ENCODE measurements at regions not wholly inside any gene's neighbourhood (a gene's known extent, or its start where the extent isn't known, plus 50 kb on each side); places are given as distances from the start of the nearest gene placed in this dataset.
"Not testable (repeated sequence)": the region's sequence is repeated elsewhere in the genome, so short reads cannot be mapped to it uniquely, and the experiment has no call there.

DNA sequence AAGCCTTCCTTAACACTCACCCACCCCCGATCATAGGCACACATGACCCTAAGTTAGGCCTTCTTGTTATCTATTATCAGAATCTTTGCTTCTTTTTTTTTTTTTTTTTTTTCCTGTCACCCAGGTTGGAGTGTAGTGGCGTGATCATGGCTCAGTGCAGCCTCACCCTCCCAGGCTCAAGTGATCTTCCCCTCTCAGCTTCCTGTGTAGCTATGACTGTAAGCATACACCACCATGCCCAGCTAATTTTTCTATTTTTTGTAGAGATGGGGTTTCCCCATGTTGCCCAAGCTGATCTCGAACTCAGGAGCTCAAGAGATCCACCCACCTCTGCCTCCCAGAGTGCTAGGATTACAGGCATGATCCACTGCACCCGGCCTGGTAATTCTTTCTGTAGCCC, 328.7 kb downstream of the NR4A2 start:
- no peak for DNase-seq

DNA sequence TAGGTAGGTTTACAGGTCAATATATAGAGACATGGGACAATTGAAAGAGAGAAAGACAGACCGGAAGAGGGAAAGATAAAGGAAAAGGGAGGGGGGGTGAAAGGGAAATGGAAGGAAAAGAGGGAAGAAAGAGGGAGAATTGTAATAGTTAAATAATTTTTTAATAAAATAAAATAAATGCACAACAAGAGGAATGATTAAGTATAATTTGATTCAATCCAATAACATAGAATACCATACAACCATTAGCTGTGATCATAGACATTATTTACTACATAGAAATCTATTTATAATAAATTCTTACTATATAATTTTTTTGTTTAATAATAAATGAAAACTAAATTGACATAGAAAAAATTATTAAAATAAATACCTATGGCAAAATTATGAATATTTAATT, 330.7 kb downstream of the NR4A2 start:
- no peak for DNase-seq

- no peak for DNase-seq
Observed at GRCh38 chr2:155997538-155997937, 335.0 kb downstream of the NR4A2 start.

DNA sequence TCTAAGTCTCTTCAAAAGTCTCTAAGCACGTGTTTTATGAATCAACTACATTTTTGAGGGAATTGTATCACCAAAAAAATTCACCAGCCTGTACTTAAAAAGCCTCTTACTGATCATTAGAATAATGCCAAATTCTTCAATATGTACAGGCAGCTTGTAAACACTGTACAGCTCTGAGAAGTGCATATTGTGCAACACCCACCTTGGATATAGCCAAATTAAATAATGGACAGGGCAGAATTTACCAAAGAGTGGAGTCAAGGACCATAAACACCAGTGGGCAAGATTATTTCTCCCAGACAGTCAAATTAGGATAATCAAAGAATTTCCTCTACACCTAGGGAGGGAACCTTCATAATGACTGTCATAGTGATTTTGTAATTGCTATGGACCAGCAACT, 338.2 kb downstream of the NR4A2 start:
- no peak for DNase-seq

GRCh38 chr2:155983845-155984244, 348.7 kb downstream of the NR4A2 start:
- no peak for DNase-seq

DNA sequence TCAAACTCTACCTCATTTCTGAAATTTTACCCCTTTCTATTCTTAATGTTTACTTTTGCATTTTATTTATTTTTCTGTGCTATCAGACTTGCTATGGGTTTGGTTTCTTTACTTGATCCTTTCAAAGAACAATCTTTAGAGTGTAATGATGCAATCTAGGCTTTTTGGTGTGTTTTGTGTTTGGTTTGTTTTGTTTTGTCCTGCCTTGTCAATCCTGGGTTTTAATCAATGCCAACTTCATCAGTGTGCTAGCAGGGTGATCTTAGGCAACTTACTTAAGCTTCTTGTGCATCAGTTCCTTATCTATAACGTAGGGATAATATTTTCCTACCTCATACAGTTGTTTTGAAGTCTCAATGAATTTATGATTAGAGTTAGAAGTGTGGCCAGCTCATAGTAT, 350.4 kb downstream of the NR4A2 start:
- DNase-seq = no peak

- peak; percentile 75 for DNase-seq
Observed at GRCh38 chr2:155980941-155981560, 351.5 kb downstream of the NR4A2 start.

DNA sequence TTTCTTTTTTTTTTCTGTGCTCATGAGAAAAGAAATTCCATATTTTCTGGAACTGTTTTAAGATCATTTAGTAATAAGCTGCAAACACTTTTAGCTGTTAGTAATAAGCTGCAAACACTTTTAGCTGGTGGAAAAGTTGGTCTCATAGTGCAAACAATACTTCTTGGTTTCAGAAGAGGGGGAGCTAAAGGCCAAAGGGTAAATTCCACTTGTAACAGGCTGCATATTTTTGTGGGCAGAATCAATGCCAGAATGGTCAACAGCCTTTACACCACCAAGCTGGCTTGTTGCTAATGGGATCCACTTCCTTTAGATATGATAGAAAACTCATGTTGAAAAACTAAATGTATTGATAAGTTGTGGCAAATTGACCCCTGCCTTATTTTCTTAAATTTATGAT, 356.8 kb downstream of the NR4A2 start:
- DNase-seq = no peak

DNA sequence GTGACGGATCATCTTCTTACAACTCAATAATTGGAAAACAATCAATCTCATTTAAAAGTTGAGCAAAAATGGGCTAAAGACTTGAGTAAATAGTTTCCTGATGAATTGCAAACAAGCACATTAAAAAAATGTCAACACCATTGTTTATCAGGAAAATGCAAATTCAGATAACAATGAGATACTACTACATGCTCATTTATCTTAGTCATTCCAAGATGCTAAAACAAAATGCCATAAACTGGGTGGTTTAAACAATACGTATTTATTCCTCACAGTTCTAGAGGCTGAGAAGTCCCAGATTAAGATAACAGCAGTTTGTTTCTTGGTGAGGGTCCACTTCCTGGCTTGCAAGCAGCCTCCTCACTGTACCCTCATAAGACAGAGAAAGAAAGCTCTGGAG, 359.6 kb downstream of the NR4A2 start:
- no peak for DNase-seq

DNA sequence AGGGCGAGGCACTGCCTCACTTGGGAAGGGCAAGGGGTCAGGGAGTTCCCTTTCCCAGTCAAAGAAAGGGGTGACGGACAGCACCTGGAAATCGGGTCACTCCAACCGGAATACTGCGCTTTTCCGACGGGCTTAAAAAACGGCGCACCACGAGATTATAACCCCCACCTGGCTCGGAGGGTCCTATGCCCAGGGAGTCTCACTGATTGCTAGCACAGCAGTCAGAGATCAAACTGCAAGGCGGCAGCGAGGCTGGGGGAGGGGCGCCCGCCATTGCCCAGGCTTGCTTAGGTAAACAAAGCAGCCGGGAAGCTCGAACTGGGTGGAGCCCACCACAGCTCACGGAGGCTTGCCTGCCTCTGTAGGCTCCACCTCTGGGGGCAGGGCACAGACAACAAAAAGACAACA, 366.5 kb downstream of the NR4A2 start:
- not testable (repeated sequence) for DNase-seq

- no peak for DNase-seq
Observed at GRCh38 chr2:155965415-155966063, 367.0 kb downstream of the NR4A2 start.

DNA sequence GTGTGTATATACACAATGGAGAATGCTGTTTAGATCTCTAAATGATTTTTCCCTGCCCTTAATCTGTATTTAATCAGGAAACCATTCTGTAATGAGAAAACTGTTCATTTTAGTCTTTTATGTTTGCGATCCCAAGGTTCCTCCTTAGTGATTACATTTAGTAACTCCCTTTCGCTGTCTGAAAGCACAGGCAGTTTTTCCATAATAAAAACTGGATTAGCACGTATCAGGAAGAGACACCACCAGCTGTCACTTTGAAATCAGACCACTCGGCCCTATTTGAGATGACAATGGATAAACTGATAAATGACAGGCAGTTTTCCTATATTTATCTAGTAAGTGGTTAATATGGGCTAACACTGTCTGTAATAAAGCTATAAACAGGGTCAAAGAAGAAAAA, 370.9 kb downstream of the NR4A2 start:
- no peak for DNase-seq

DNA sequence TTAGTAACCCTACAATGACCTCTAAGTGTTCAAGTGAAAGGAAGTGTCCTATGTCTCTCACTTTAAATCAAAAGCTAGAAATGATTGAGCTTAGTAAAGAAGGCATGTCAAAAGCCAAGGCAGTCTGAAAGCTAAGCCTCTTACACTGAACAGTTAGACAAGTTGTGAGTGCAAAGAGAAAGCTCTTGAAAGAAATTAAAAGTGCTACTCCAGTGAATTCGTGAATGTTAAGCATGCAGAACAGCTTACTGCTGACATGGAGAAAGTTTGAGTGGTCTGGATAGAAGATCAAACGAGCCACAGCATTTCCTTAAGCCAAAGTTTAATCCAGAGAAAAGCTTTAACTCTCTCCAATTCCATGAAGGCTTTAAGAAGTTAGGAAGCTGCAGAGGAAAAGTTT, 373.7 kb downstream of the NR4A2 start:
- no peak for DNase-seq

DNA sequence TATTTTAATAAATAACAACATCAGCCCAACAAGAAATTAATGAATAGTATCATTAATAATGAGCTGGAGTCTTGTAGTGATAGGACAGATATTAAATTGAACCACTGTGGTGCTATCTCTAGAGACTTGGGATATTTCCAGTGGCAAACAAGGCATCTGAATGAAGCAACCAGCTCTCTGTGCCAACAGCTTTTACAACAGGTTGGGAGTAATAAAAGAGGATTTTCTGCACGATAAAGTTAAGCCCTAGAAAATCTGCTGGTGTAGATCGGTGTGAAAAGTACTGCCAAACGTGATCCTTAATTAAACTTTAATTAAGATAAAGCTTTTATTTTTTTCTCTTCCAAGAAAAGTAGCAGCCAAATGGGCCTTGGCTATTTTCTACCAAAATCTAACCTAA, 385.5 kb downstream of the NR4A2 start:
- no peak for DNase-seq

DNA sequence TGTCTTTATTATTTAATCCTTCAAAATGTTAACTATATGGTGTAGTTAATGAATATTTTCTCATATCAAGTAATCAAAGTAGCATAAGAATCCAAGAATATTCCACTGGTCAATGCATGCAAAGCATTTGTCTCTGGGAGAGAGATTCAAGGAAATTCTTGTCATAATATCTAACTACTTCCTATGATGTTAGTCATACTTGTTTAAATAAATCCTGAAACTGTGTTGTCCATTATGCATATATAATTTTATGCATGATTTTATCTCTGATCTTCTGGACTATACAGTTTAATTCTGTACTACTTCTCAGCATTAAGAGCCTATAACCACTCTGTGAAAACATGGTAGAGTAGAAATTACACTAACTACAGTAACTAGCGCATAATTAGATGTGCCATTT, 388.3 kb downstream of the NR4A2 start:
- no peak for DNase-seq

DNA sequence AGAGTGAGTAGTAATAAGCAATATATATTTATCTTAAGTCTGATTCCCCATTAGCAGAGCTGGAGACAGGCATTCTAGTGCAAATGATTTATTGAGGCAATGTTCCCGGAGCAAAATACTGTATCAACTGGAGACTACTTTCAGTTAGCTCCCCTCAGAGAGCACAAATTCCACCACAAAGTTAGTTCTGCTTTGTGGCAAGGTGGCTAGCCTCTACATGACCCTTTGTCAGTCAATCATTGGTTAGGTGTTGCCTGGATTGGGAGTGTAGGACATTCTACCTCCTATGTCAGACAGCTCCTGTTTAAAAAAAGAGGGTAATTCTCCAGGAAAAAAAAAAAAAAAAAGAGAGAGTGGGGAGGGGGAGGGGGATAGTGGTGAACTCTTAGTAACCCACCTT, 402.2 kb downstream of the NR4A2 start:
- no peak for DNase-seq

DNA sequence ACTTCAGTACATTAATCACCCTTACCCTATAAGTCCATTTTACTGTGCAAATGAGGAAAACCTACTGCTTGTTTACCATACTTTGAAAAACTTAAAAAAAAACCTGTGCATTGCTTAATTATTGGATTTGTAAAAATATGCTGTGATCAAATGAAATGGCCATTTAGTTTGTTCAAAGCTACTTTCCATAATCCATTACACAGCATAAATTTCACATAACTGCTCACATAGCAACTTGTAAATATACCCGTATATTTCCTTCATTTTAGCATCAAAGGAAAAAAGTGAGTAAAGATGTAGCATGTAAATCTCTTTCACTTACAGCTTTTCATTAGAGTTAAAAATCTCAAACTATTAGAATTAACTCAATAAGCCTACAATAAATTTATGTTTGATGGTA, 415.1 kb downstream of the NR4A2 start:
- DNase-seq = no peak

DNA sequence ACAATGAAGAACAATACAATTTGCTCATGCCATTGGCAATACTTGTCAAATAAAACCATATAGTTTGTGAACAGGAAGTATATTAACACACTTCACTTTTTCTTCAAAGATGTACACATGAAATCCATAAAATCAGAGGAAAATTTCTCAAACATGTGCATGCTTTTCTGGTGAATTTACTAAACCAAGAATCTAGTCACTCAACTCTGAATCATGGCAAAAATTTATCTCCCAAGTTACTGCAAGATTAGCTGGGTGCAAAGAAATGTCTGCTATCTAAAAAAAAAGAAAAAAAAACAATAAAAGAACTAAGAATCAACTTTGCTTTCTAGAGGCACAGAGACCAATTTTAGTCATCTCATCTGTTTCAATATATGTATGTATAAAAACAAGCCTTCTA, 419.2 kb downstream of the NR4A2 start:
- no peak for DNase-seq

DNA sequence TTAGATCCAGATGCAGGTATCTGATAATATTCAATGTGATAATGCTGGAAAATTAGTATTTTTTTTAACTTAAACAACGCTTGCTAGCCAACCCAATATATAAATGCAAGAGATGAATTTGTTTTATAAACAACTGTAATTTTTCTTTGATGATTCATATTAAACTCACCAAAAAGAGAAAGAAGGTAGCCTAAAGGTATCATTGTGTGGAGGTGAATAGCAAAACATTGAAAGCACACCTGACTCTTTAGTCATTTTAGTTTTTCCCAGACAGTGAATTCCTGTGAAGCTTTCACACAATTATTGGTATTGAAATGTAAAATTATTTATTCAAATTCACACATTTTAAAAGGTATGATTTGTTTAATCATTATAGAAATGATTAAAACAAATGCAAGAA, 424.0 kb downstream of the NR4A2 start:
- DNase-seq = no peak

- DNase-seq = no peak
Observed at GRCh38 chr2:155907211-155907610, 425.3 kb downstream of the NR4A2 start.

DNA sequence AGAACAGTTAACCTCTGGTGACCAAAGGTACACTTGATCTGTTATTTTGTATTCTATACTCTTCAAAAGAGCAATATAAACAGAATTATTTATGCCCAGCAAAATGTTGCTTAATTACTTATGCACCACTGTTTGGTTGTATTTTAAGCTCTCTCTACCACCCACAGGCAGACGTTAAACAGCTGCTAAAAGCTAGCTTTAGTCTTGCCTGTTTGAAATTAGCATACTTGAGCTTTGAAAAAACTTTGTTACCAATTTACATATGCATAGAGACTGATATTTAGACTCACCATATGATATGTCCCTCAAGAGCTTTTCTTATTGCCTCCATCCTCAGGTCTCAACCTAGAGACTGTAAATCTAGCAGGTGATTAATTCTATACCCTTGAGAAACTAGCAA, 426.9 kb downstream of the NR4A2 start:
- DNase-seq = no peak

GRCh38 chr2:155904720-155905119, 427.8 kb downstream of the NR4A2 start:
- no peak for DNase-seq

- DNase-seq = no peak
Observed at GRCh38 chr2:155902635-155903034, 429.9 kb downstream of the NR4A2 start.

DNA sequence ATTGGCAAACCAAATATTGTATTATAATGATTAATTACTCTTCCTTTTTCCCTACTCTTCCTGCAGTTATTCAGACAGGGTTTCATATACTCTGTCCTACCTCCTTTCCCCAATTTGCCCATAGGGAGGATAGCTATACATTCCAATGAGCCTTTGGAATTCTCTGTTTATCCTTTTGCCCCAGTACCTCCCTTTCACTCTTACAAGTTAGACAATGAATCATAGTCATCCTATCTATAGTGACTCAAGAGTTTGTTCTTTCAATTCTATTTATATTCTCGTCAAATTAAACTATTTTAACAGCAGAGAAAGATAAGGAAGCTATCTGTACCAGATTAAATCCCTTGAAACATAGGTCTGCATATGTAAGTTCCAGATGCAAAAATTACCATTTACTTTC, 437.5 kb downstream of the NR4A2 start:
- no peak for DNase-seq

DNA sequence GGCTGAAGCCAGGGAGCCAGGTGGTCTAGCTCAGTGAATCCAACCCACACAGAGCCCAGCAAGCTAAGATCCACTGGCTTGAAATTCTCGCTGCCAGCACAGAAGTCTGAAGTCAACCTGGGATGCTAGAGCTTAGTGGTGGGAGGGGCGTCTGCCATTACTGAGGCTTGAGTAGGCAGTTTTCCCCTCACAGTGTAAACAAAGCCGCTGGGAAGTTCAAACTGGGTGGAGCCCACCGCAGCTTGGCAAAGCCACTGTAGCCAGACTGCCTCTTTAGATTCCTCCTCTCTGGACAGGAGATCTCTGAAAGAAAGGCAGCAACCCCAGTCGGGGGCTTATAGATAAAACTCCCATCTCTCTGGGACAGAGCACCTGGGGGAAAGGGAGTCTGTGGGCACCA, 452.1 kb downstream of the NR4A2 start:
- not testable (repeated sequence) for DNase-seq
